Loucy (cell line): ENCODE measurements at regions not wholly inside any gene's neighbourhood (a gene's known extent, or its start where the extent isn't known, plus 50 kb on each side); places are given as distances from the start of the nearest gene placed in this dataset.

Experiments used
- EZH2phosphoT487 ChIP-seq: fragments of 200-600 bp; IDR thresholded peaks from 2 replicates; pipeline ENCODE4 v1.6.1; 2018; ENCODE audit warnings: antibody characterized with exemption, mild to moderate bottlenecking, moderate library complexity, borderline replicate concordance
- TF ChIP-seq, protein P1 (sequence below): fragments of 200-600 bp; sonication (generic); conservative IDR thresholded peaks from 2 replicates; pipeline ENCODE4 v1.5.1; 2014; ENCODE audit warnings: mild to moderate bottlenecking, antibody characterized with exemption, low read length

- TF ChIP-seq, protein P1, sequence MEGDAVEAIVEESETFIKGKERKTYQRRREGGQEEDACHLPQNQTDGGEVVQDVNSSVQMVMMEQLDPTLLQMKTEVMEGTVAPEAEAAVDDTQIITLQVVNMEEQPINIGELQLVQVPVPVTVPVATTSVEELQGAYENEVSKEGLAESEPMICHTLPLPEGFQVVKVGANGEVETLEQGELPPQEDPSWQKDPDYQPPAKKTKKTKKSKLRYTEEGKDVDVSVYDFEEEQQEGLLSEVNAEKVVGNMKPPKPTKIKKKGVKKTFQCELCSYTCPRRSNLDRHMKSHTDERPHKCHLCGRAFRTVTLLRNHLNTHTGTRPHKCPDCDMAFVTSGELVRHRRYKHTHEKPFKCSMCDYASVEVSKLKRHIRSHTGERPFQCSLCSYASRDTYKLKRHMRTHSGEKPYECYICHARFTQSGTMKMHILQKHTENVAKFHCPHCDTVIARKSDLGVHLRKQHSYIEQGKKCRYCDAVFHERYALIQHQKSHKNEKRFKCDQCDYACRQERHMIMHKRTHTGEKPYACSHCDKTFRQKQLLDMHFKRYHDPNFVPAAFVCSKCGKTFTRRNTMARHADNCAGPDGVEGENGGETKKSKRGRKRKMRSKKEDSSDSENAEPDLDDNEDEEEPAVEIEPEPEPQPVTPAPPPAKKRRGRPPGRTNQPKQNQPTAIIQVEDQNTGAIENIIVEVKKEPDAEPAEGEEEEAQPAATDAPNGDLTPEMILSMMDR, result no peak
- TF ChIP-seq EZH2phosphoT487, result no peak
Measured at GRCh38 chr7:13641714-13642113, 347.8 kb downstream of the ETV1 start.
